Adrenal gland (tissue), 5 donors: ENCODE measurements at regions not wholly inside any gene's neighbourhood (a gene's known extent, or its start where the extent isn't known, plus 50 kb on each side); places are given as distances from the start of the nearest gene placed in this dataset.

Source experiments
- POLR2A ChIP-seq, 2 donors: fragments of 450-650 bp; IDR thresholded peaks; one replicate each; pipeline ENCODE4 v1.6.1; 2017; ENCODE audit warnings: antibody characterized with exemption in 2 of 2, mild to moderate bottlenecking in 2 of 2, moderate library complexity in 1 of 2
- TF ChIP-seq, protein P1 (sequence below), 6 experiments: fragments of 450-650 bp in 4 of 6; fragments of 200-600 bp in 2 of 6; sonication (generic) in 1 of 6; IDR thresholded peaks; 1 replicate in 5 of 6; 2 replicates in 1 of 6; pipeline versions ENCODE4 v1.5.1 to v1.8.0; 2016 to 2021; ENCODE audit warnings: antibody characterized with exemption in 6 of 6, mild to moderate bottlenecking in 2 of 6, moderate library complexity in 1 of 6
- donor health status: DM: no; HTN: no; CAD: no.

DNA sequence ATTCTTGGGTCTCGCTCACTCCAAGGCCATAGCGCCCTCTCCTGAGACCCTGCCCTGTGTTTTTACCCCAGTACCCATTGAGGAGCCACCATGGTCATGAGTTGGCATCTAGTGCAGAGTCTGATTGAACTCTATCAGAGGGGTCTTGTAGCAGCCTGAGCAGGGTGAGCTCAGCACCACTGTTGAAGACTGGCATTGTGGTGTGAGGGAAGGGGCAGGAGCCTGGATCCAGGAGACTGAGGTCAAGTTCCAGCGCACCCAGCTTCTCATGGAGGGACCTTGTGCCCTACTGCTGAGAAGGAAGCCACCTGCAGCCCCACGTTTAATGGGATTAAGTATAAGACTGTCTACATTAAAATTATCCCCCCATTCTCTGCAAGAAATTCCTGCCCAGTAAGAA lies 65.8 kb upstream of the LARS2 start:
- TF ChIP-seq, protein P1, sequence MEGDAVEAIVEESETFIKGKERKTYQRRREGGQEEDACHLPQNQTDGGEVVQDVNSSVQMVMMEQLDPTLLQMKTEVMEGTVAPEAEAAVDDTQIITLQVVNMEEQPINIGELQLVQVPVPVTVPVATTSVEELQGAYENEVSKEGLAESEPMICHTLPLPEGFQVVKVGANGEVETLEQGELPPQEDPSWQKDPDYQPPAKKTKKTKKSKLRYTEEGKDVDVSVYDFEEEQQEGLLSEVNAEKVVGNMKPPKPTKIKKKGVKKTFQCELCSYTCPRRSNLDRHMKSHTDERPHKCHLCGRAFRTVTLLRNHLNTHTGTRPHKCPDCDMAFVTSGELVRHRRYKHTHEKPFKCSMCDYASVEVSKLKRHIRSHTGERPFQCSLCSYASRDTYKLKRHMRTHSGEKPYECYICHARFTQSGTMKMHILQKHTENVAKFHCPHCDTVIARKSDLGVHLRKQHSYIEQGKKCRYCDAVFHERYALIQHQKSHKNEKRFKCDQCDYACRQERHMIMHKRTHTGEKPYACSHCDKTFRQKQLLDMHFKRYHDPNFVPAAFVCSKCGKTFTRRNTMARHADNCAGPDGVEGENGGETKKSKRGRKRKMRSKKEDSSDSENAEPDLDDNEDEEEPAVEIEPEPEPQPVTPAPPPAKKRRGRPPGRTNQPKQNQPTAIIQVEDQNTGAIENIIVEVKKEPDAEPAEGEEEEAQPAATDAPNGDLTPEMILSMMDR (IDR thresholded peaks at IDR 0.05): no peak
- no peak for TF ChIP-seq POLR2A (IDR thresholded peaks at IDR 0.05)
